H1 (cell line): ENCODE measurements at regions not wholly inside any gene's neighbourhood (a gene's known extent, or its start where the extent isn't known, plus 50 kb on each side); places are given as distances from the start of the nearest gene placed in this dataset.

Experiments used
- CTCF ChIA-PET: fragments of 300-600 bp; sonication (Branson Sonifier 250); formaldehyde crosslinking; loops from one replicate; lab custom pipeline; 2021; ENCODE audit not compliant: partially characterized antibody; lab: Charles Lee
- POLR2A ChIA-PET: fragments of 300-600 bp; sonication (Branson Sonifier 250); formaldehyde crosslinking; loops from one replicate; lab custom pipeline; 2021; ENCODE audit warnings: inconsistent platforms; ENCODE audit not compliant: partially characterized antibody; lab: Charles Lee
- DNase-seq, 2 experiments: peaks; one replicate each; pipeline versions ENCODE4 v3.0.0 to v3.0.0-alpha.2; 2010 to 2022; ENCODE audit warnings: low spot score in 2 of 2, low read depth in 1 of 2, mixed read lengths in 1 of 2
- FAIRE-seq: peaks from 2 replicates; lab custom pipeline; 2011; peaks lifted over from hg19 to GRCh38; lab: Jason Lieb, UNC
- H2AFZ ChIP-seq: 2 replicates; pipeline ENCODE4 v1.8.1; 2012; ENCODE audit warnings: low read length, inconsistent platforms
- H2AK5ac ChIP-seq: 2 replicates; pipeline ENCODE4 v1.6.1; 2013; ENCODE audit warnings: low read depth, low read length
- H2BK120ac ChIP-seq: replicated peaks from 2 replicates; pipeline ENCODE3; 2013; ENCODE audit warnings: low read depth, low read length, inconsistent platforms
- H2BK12ac ChIP-seq: 2 replicates; pipeline ENCODE4 v1.6.1; 2013; ENCODE audit warnings: low read depth, low read length
- H2BK15ac ChIP-seq: 2 replicates; pipeline ENCODE4 v1.6.1; 2013; ENCODE audit warnings: low read length
- H2BK20ac ChIP-seq: 2 replicates; pipeline ENCODE4 v1.6.1; 2013; ENCODE audit warnings: low read length
- H2BK5ac ChIP-seq: 2 replicates; pipeline ENCODE4 v1.6.1; 2013; ENCODE audit warnings: low read depth, low read length
- H3K14ac ChIP-seq: 2 replicates; pipeline ENCODE4 v1.6.1; 2013; ENCODE audit warnings: inconsistent platforms; ENCODE audit not compliant: insufficient read length
- H3K18ac ChIP-seq: 2 replicates; pipeline ENCODE4 v1.6.1; 2013; ENCODE audit warnings: low read length; ENCODE audit errors: extremely low read depth
- H3K23ac ChIP-seq: 2 replicates; pipeline ENCODE4 v1.6.1; 2013; ENCODE audit warnings: inconsistent platforms; ENCODE audit not compliant: insufficient read length
- H3K23me2 ChIP-seq: 2 replicates; pipeline ENCODE4 v1.6.1; 2013; ENCODE audit warnings: low read depth, low read length
- H3K27ac ChIP-seq: 2 replicates; pipeline ENCODE4 v1.6.1; 2011; ENCODE audit warnings: low read depth, low read length, inconsistent platforms
- H3K27me3 ChIP-seq, 4 experiments: replicated peaks in 1 of 4; 1 replicate in 1 of 4; 2 replicates in 3 of 4; pipeline versions ENCODE4 v1.6.1 to v1.8.1; 2011 to 2013; ENCODE audit warnings: low read length in 3 of 4, mild to moderate bottlenecking in 3 of 4, inconsistent platforms in 2 of 4, mixed read lengths in 2 of 4, moderate library complexity in 1 of 4; ENCODE audit not compliant: control insufficient read depth in 3 of 4, insufficient read depth in 3 of 4; ENCODE audit errors: extremely low read depth in 1 of 4
- H3K36me3 ChIP-seq, 4 experiments: 2 replicates each; pipeline versions ENCODE4 v1.6.1 to v1.8.1; 2011 to 2013; ENCODE audit warnings: mild to moderate bottlenecking in 4 of 4, low read length in 3 of 4, moderate library complexity in 2 of 4, control low read depth in 1 of 4, inconsistent platforms in 1 of 4; ENCODE audit not compliant: insufficient read depth in 4 of 4, control insufficient read depth in 2 of 4
- H3K4ac ChIP-seq: replicated peaks from 2 replicates; pipeline ENCODE3; 2013; ENCODE audit warnings: low read length, low read depth, mixed read lengths, inconsistent platforms; ENCODE audit not compliant: insufficient read length
- H3K4me1 ChIP-seq, 4 experiments: replicated peaks in 1 of 4; 1 replicate in 1 of 4; 2 replicates in 3 of 4; pipeline versions ENCODE4 v1.6.1 to v1.8.1; 2011 to 2013; ENCODE audit warnings: low read length in 3 of 4, inconsistent platforms in 2 of 4, mixed read lengths in 1 of 4; ENCODE audit not compliant: insufficient read depth in 4 of 4, control insufficient read depth in 3 of 4
- H3K4me2 ChIP-seq, 2 experiments: 2 replicates each; pipeline versions ENCODE4 v1.6.1 to v1.8.1; 2011 to 2013; ENCODE audit warnings: low read depth in 2 of 2, low read length in 2 of 2, control low read depth in 1 of 2, inconsistent platforms in 1 of 2, mild to moderate bottlenecking in 1 of 2; ENCODE audit not compliant: insufficient read depth in 1 of 2
- H3K4me3 ChIP-seq, 4 experiments: fragments of 200-600, 300-600 bp in 1 of 4; sonication (generic), shearing (Covaris generic), sonication (Bioruptor Twin) in 1 of 4; 2 replicates each; pipeline versions ENCODE4 v1.5.1 to v1.8.1; 2011 to 2016; ENCODE audit warnings: low read length in 4 of 4, low read depth in 3 of 4, control low read depth in 2 of 4, inconsistent platforms in 2 of 4, mild to moderate bottlenecking in 2 of 4, mixed read lengths in 1 of 4, moderate library complexity in 1 of 4; ENCODE audit not compliant: insufficient read depth in 2 of 4; ENCODE audit errors: extremely low read depth in 1 of 4
- H3K56ac ChIP-seq: replicated peaks from 2 replicates; pipeline ENCODE3; 2013; ENCODE audit warnings: low read depth, mild to moderate bottlenecking, mixed read lengths, low read length, inconsistent platforms; ENCODE audit not compliant: insufficient read length
- H3K79me1 ChIP-seq: 2 replicates; pipeline ENCODE4 v1.6.1; 2013; ENCODE audit warnings: low read depth, low read length, control low read depth
- H3K79me2 ChIP-seq, 2 experiments: 2 replicates each; pipeline versions ENCODE4 v1.6.1 to v1.8.1; 2012 to 2013; ENCODE audit warnings: low read length in 2 of 2, mild to moderate bottlenecking in 2 of 2, inconsistent platforms in 1 of 2; ENCODE audit not compliant: insufficient read depth in 2 of 2, control insufficient read depth in 1 of 2
- H3K9ac ChIP-seq, 4 experiments: replicated peaks in 1 of 4; 1 replicate in 1 of 4; 2 replicates in 3 of 4; pipeline versions ENCODE4 v1.6.1 to v1.8.1; 2011 to 2013; ENCODE audit warnings: low read depth in 3 of 4, low read length in 3 of 4, control low read depth in 2 of 4, mild to moderate bottlenecking in 2 of 4, moderate library complexity in 2 of 4, inconsistent platforms in 1 of 4; ENCODE audit errors: extremely low read depth in 1 of 4
- H3K9me3 ChIP-seq, 2 experiments: 2 replicates each; pipeline versions ENCODE4 v1.6.1 to v1.8.1; 2012 to 2013; ENCODE audit warnings: mild to moderate bottlenecking in 2 of 2, moderate library complexity in 2 of 2, control low read depth in 1 of 2, inconsistent platforms in 1 of 2, low read depth in 1 of 2, low read length in 1 of 2, mixed read lengths in 1 of 2; ENCODE audit not compliant: insufficient read depth in 2 of 2
- H4K20me1 ChIP-seq, 2 experiments: replicated peaks in 1 of 2; 2 replicates each; pipeline versions ENCODE3 to v1.8.1; 2011 to 2013; ENCODE audit warnings: inconsistent platforms in 2 of 2, low read length in 2 of 2, mild to moderate bottlenecking in 1 of 2; ENCODE audit not compliant: insufficient read depth in 2 of 2, control insufficient read depth in 1 of 2
- H4K5ac ChIP-seq: 2 replicates; pipeline ENCODE4 v1.6.1; 2013; ENCODE audit warnings: low read length, low read depth, mixed read lengths, inconsistent platforms; ENCODE audit not compliant: insufficient read length
- H4K8ac ChIP-seq: 2 replicates; pipeline ENCODE4 v1.8.0; 2013; ENCODE audit warnings: mild to moderate bottlenecking, moderate library complexity, low read length, inconsistent platforms; ENCODE audit not compliant: insufficient read depth; ENCODE audit errors: extremely low read depth
- H4K91ac ChIP-seq: replicated peaks from 2 replicates; pipeline ENCODE3; 2013; ENCODE audit warnings: low read length, mixed read lengths, inconsistent platforms; ENCODE audit not compliant: insufficient read length
- EGR1 ChIP-seq: IDR thresholded peaks from 2 replicates; pipeline ENCODE4 v1.6.1; 2011; ENCODE audit warnings: low read depth, low read length, borderline replicate concordance
- GABPA ChIP-seq: IDR thresholded peaks from 2 replicates; pipeline ENCODE4 v1.6.1; 2011; ENCODE audit warnings: mild to moderate bottlenecking, low read length, moderate library complexity, borderline replicate concordance; ENCODE audit not compliant: insufficient read depth
- JUND ChIP-seq: IDR thresholded peaks from 2 replicates; pipeline ENCODE4 v1.6.1; 2011; ENCODE audit warnings: mild to moderate bottlenecking, improper control_type of control experiment, low read length
- KDM1A ChIP-seq: fragments of 200-600, 300-600 bp; sonication (generic); IDR thresholded peaks from 2 replicates; pipeline ENCODE4 v1.7.1; 2016; ENCODE audit warnings: mild to moderate bottlenecking, low read length, borderline replicate concordance
- POLR2A ChIP-seq, 2 experiments: IDR thresholded peaks; 1 replicate in 1 of 2; 2 replicates in 1 of 2; pipeline ENCODE4 v1.6.1; 2011; ENCODE audit warnings: low read depth in 2 of 2, low read length in 2 of 2, mild to moderate bottlenecking in 2 of 2; ENCODE audit errors: control extremely low read depth in 1 of 2
- POLR2AphosphoS5 ChIP-seq: IDR thresholded peaks from 2 replicates; pipeline ENCODE4 v1.6.1; 2011; ENCODE audit warnings: low read depth, low read length
- RFX5 ChIP-seq: IDR thresholded peaks from 2 replicates; pipeline ENCODE4 v1.6.1; 2011; ENCODE audit warnings: low read depth, low read length, improper control_type of control experiment, borderline replicate concordance
- RNF2 ChIP-seq: fragments of 200-900, 300-1000 bp; sonication (generic); IDR thresholded peaks from 2 replicates; pipeline ENCODE4 v1.7.1; 2016; ENCODE audit warnings: borderline replicate concordance, low read depth, mild to moderate bottlenecking, antibody characterized with exemption, low read length; ENCODE audit not compliant: poor library complexity, severe bottlenecking; ENCODE audit errors: missing control alignments
- TAF1 ChIP-seq: IDR thresholded peaks from 2 replicates; pipeline ENCODE4 v1.6.1; 2011; ENCODE audit warnings: mild to moderate bottlenecking, low read depth, low read length
- ZNF274 ChIP-seq: IDR thresholded peaks from 2 replicates; pipeline ENCODE4 v1.7.0; 2012; ENCODE audit warnings: low read length, borderline replicate concordance; ENCODE audit errors: extremely low read depth
- WGBS, 2 experiments: shearing (Covaris generic) in 1 of 2; methylation state at CpG; one replicate each; pipeline versions ENCODE4 v1.1.6 to v1.1.7; 2013 to 2015; ENCODE audit warnings: low lambda C conversion rate in 2 of 2, mixed read lengths in 2 of 2, inconsistent platforms in 1 of 2, low coverage in 1 of 2, missing lambda C conversion rate in 1 of 2; ENCODE audit not compliant: insufficient replicate concordance in 2 of 2, insufficient coverage in 1 of 2, insufficient read length in 1 of 2; ENCODE audit errors: extremely low coverage in 1 of 2, missing lambda C conversion rate in 1 of 2; 5-methylcytosine and 5-hydroxymethylcytosine counted together
- TF ChIP-seq, protein P1 (sequence below): IDR thresholded peaks from 2 replicates; pipeline ENCODE4 v1.6.1; 2012; ENCODE audit warnings: inconsistent platforms
- TF ChIP-seq, protein P2 (sequence below), 3 experiments: IDR thresholded peaks; 1 replicate in 2 of 3; 2 replicates in 1 of 3; pipeline versions ENCODE4 v1.5.1 to v1.6.1; 2011; ENCODE audit warnings: low read length in 3 of 3, mild to moderate bottlenecking in 3 of 3, inconsistent platforms in 2 of 3, low read depth in 1 of 3, moderate library complexity in 1 of 3; ENCODE audit not compliant: insufficient read depth in 1 of 3; ENCODE audit errors: control extremely low read depth in 1 of 3

DNA sequence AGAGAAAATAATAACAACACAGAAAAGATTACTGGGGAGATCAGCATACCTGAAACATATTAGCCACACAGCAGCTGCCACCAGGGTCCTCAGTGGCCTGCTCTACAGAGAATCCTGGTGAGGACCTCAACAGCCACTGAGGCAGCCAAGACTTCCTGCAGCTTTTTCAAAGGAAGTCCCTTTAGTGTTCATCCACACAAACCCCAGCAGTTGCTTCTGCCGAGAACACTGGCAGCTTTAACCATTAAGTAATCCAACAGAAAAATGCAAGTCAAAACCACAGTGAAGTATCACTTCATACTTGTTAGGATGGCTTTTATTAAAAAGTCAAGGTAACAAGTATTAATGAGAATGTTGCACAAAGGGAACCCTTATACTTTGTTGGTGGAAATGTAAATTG lies 542.0 kb upstream of the GCFC2 start:
- Histone ChIP-seq H3K27me3 (no peaks in the 10 kb centered on the region), H3K4me3 (no peak overlapping the region), H4K5ac (no peak overlapping the region), H4K91ac (no peak overlapping the region), H3K4me1 (no peaks in the 10 kb centered on the region), H2BK120ac (no peak overlapping the region), H3K4ac (no peak overlapping the region), H3K27ac (no peak overlapping the region), H3K18ac (no peak overlapping the region), H4K8ac (no peak overlapping the region), H3K79me1 (no peaks in the 10 kb centered on the region), H2BK5ac (no peak overlapping the region), H2BK20ac (no peak overlapping the region), H4K20me1 (no peaks in the 10 kb centered on the region), H3K4me2 (no peak overlapping the region), H2AK5ac (no peak overlapping the region), H3K9me3 (no peaks in the 10 kb centered on the region), H3K9ac (no peak overlapping the region), H2BK15ac (no peak overlapping the region), H3K14ac (no peak overlapping the region), H3K23me2 (no peaks in the 10 kb centered on the region), H2AFZ (no peak overlapping the region), H3K36me3 (no peaks in the 10 kb centered on the region), H2BK12ac (no peak overlapping the region), H3K79me2 (no peaks in the 10 kb centered on the region), H3K56ac (no peak overlapping the region), H3K23ac (no peak overlapping the region)
- ChIA-PET POLR2A (no interaction called here), CTCF (interaction anchor here (0.7 kb wide), 1 partner anchor 463 kb away, joined by 3 read pairs; no protein-coding TSS in a partner anchor)
- 78% methylated on average over 1 of the region's 1 CpG; no CpG with 5 or more reads in 1 of the 2 experiments for WGBS, 2 experiments
- no peak for FAIRE-seq
- DNase-seq, result no peak
- TF ChIP-seq EGR1, result no peak
- TF ChIP-seq KDM1A, result no peak
- no peak for TF ChIP-seq POLR2A (IDR thresholded peaks at IDR 0.05; ENCODE audit: control extremely low read depth in 1 of 2, low read depth in 2 of 2, low read length in 2 of 2)
- TF ChIP-seq, protein P1, sequence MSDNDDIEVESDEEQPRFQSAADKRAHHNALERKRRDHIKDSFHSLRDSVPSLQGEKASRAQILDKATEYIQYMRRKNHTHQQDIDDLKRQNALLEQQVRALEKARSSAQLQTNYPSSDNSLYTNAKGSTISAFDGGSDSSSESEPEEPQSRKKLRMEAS, result no peak
- TF ChIP-seq RFX5, result no peak
- TF ChIP-seq JUND, result no peak
- no peak for TF ChIP-seq RNF2
- no peak for TF ChIP-seq POLR2AphosphoS5
- TF ChIP-seq, protein P2, sequence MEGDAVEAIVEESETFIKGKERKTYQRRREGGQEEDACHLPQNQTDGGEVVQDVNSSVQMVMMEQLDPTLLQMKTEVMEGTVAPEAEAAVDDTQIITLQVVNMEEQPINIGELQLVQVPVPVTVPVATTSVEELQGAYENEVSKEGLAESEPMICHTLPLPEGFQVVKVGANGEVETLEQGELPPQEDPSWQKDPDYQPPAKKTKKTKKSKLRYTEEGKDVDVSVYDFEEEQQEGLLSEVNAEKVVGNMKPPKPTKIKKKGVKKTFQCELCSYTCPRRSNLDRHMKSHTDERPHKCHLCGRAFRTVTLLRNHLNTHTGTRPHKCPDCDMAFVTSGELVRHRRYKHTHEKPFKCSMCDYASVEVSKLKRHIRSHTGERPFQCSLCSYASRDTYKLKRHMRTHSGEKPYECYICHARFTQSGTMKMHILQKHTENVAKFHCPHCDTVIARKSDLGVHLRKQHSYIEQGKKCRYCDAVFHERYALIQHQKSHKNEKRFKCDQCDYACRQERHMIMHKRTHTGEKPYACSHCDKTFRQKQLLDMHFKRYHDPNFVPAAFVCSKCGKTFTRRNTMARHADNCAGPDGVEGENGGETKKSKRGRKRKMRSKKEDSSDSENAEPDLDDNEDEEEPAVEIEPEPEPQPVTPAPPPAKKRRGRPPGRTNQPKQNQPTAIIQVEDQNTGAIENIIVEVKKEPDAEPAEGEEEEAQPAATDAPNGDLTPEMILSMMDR (IDR thresholded peaks at IDR 0.05; ENCODE audit: control extremely low read depth in 1 of 3, insufficient read depth in 1 of 3, low read depth in 1 of 3, low read length in 3 of 3), result no peak
- TF ChIP-seq TAF1, result no peak
- no peak for TF ChIP-seq ZNF274
- TF ChIP-seq GABPA, result no peak
